ENCODE measurements at regions not wholly inside any gene's neighbourhood (a gene's known extent, or its start where the extent isn't known, plus 50 kb on each side); places are given as distances from the start of the nearest gene placed in this dataset.

DNA sequence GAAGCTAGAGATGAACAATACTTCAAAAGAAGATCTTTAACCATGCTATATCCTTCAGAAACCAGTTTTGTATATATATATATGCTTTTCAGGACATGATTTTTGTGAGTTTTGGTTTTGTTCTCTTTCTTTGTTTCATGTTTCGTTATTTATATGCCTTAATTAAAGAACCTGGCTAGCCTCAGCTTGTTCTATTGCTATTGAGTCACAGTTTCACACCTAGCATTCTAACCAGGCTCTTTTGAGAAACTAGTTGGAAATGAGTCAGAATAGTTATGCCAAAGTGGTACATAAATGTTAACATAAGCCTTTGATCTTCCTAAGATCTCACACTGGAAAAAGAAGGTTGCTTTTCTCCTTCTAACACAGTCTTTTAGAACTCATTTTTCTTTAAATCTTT is 1925.2 kb downstream of the OLFM4 start:
- Histone ChIP-seq H2BK5ac (ENCODE audit: low read depth, low read length, poor library complexity) (no peak overlapping the region), H3K9me3 (ENCODE audit: insufficient read depth, low read depth, low read length) (no peaks in the 10 kb centered on the region), H2AK5ac (ENCODE audit: low read length) (no peak overlapping the region), H3K4me3 (ENCODE audit: low read depth, low read length) (no peak overlapping the region), H2BK120ac (ENCODE audit: insufficient read depth, low read length, poor library complexity) (no peak overlapping the region), H2BK12ac (ENCODE audit: low read length) (no peak overlapping the region), H2AFZ (ENCODE audit: insufficient read depth, low read length, poor library complexity) (no peak overlapping the region), H4K8ac (ENCODE audit: low read depth, low read length) (no peak overlapping the region), H3K27me3 (ENCODE audit: insufficient read depth, low read length) (no peaks in the 10 kb centered on the region), H3K14ac (ENCODE audit: low read length) (no peak overlapping the region), H3K36me3 (ENCODE audit: control insufficient read depth in 1 of 2, insufficient read depth in 2 of 2, low read length in 2 of 2) (no peaks in the 10 kb centered on the region), H4K91ac (ENCODE audit: low read depth, low read length) (no peak overlapping the region), H4K12ac (ENCODE audit: low read depth, low read length) (no peak overlapping the region), H3K18ac (ENCODE audit: low read length) (no peak overlapping the region), H3K79me2 (ENCODE audit: control insufficient read depth, insufficient read depth, low read length, poor library complexity) (no peaks in the 10 kb centered on the region), H3K9ac (ENCODE audit: low read length) (no peak overlapping the region), H3K4me1 (ENCODE audit: control insufficient read depth in 1 of 2, insufficient read depth in 2 of 2, low read length in 2 of 2) (no peaks in the 10 kb centered on the region), H3K4me2 (ENCODE audit: low read length) (no peak overlapping the region), H3K4ac (ENCODE audit: low read depth, low read length) (no peak overlapping the region), H3K79me1 (ENCODE audit: low read length) (no peaks in the 10 kb centered on the region), H3K27ac (ENCODE audit: low read depth, low read length) (no peak overlapping the region), H3K23ac (ENCODE audit: low read length) (no peak overlapping the region)
- no CpG with 5 or more reads among the region's 1 CpG for WGBS (ENCODE audit: extremely low coverage, insufficient coverage, insufficient read length)
- no peak for DNase-seq

GRCh38 chr13:54958781-54959180 is 1930.2 kb downstream of the OLFM4 start:
- Histone ChIP-seq H4K91ac (ENCODE audit: low read depth, low read length) (no peak overlapping the region), H2BK12ac (ENCODE audit: low read length) (no peak overlapping the region), H3K27ac (ENCODE audit: low read depth, low read length) (no peak overlapping the region), H4K8ac (ENCODE audit: low read depth, low read length) (no peak overlapping the region), H2AK5ac (ENCODE audit: low read length) (no peak overlapping the region), H4K12ac (ENCODE audit: low read depth, low read length) (no peak overlapping the region), H3K79me2 (ENCODE audit: control insufficient read depth, insufficient read depth, low read length, poor library complexity) (no peaks in the 10 kb centered on the region), H3K4ac (ENCODE audit: low read depth, low read length) (no peak overlapping the region), H2BK5ac (ENCODE audit: low read depth, low read length, poor library complexity) (no peak overlapping the region), H3K79me1 (ENCODE audit: low read length) (no peaks in the 10 kb centered on the region), H3K14ac (ENCODE audit: low read length) (no peak overlapping the region), H3K4me2 (ENCODE audit: low read length) (no peak overlapping the region), H2AFZ (ENCODE audit: insufficient read depth, low read length, poor library complexity) (no peak overlapping the region), H3K18ac (ENCODE audit: low read length) (no peak overlapping the region), H3K4me3 (ENCODE audit: low read depth, low read length) (no peak overlapping the region), H3K27me3 (ENCODE audit: insufficient read depth, low read length) (no peaks in the 10 kb centered on the region), H3K4me1 (ENCODE audit: control insufficient read depth in 1 of 2, insufficient read depth in 2 of 2, low read length in 2 of 2) (no peaks in the 10 kb centered on the region), H3K23ac (ENCODE audit: low read length) (no peak overlapping the region), H2BK120ac (ENCODE audit: insufficient read depth, low read length, poor library complexity) (no peak overlapping the region), H3K36me3 (ENCODE audit: control insufficient read depth in 1 of 2, insufficient read depth in 2 of 2, low read length in 2 of 2) (no peaks in the 10 kb centered on the region), H3K9ac (ENCODE audit: low read length) (no peak overlapping the region), H3K9me3 (ENCODE audit: insufficient read depth, low read depth, low read length) (no peaks in the 10 kb centered on the region)
- WGBS (ENCODE audit: extremely low coverage, insufficient coverage, insufficient read length): no CpG with 5 or more reads among the region's 12 CpGs
- no peak for DNase-seq

DNA sequence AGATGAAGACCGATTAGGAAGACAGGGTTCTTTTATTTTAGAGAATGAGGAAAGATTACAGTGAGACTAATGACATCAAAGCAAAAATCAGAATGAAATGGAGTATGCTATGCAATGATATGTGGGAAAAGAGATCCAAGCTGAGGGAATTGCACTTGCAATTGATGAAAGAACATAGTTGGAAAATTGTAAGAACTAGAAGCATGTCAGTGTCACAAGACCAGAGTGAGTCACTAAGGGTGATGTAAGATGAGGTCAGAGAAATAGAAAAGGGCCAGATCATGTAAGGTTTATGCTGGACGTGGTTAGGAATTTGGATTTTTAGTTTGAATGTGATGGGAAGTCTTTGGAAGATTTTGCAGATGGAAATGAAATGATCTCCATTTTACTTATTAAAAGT is 1937.3 kb downstream of the OLFM4 start:
- H3K18ac ChIP-seq (ENCODE audit: low read length): no peak overlapping the region
- 100% methylated on average over 1 of the region's 2 CpGs for WGBS (ENCODE audit: extremely low coverage, insufficient coverage, insufficient read length)
- no peak overlapping the region for H4K8ac ChIP-seq (ENCODE audit: low read depth, low read length)

DNA sequence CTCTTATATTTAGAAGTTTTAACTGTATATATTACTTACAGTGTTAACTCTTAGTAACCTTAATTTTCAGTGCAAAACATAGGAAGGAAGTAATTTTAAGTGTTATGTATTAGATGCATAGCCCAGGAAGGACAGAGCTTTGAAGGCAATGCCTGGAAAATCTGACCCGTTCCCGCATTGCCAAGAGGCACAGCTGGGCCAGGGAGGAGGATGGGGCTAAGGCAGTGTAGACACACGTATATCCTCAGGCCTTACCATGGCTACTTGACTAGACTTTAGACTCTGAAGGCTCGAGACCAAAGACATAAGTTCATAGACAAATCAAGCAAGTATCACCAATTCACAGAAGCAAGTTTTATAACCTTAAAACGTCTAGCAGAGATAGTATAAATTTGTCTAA is 1944.2 kb downstream of the OLFM4 start:
- no CpG with 5 or more reads among the region's 5 CpGs for WGBS (ENCODE audit: extremely low coverage, insufficient coverage, insufficient read length)

More for the DNA sequence above, 1937.3 kb downstream of the OLFM4 start:
- Histone ChIP-seq H2BK120ac (ENCODE audit: insufficient read depth, low read length, poor library complexity) (no peak overlapping the region), H3K27me3 (ENCODE audit: insufficient read depth, low read length) (no peaks in the 10 kb centered on the region), H3K79me2 (ENCODE audit: control insufficient read depth, insufficient read depth, low read length, poor library complexity) (no peaks in the 10 kb centered on the region), H3K9ac (ENCODE audit: low read length) (no peak overlapping the region), H3K36me3 (ENCODE audit: control insufficient read depth in 1 of 2, insufficient read depth in 2 of 2, low read length in 2 of 2) (no peaks in the 10 kb centered on the region), H2AK5ac (ENCODE audit: low read length) (no peak overlapping the region), H3K14ac (ENCODE audit: low read length) (no peak overlapping the region), H3K4me2 (ENCODE audit: low read length) (no peak overlapping the region), H4K12ac (ENCODE audit: low read depth, low read length) (no peak overlapping the region), H3K4me1 (ENCODE audit: control insufficient read depth in 1 of 2, insufficient read depth in 2 of 2, low read length in 2 of 2) (no peaks in the 10 kb centered on the region), H3K79me1 (ENCODE audit: low read length) (no peaks in the 10 kb centered on the region), H3K4me3 (ENCODE audit: low read depth, low read length) (no peak overlapping the region), H3K9me3 (ENCODE audit: insufficient read depth, low read depth, low read length) (no peaks in the 10 kb centered on the region), H3K23ac (ENCODE audit: low read length) (no peak overlapping the region), H3K4ac (ENCODE audit: low read depth, low read length) (no peak overlapping the region), H2BK12ac (ENCODE audit: low read length) (no peak overlapping the region), H2BK5ac (ENCODE audit: low read depth, low read length, poor library complexity) (no peak overlapping the region), H3K27ac (ENCODE audit: low read depth, low read length) (no peak overlapping the region), H2AFZ (ENCODE audit: insufficient read depth, low read length, poor library complexity) (no peak overlapping the region), H4K91ac (ENCODE audit: low read depth, low read length) (no peak overlapping the region)
- peak; percentile 32 to 85 for DNase-seq

More for the DNA sequence above, 1944.2 kb downstream of the OLFM4 start:
- H4K8ac ChIP-seq (ENCODE audit: low read depth, low read length): no peak overlapping the region
- H3K27ac ChIP-seq (ENCODE audit: low read depth, low read length): no peak overlapping the region
- no peaks in the 10 kb centered on the region for H3K79me1 ChIP-seq (ENCODE audit: low read length)
- no peak overlapping the region for H4K12ac ChIP-seq (ENCODE audit: low read depth, low read length)
- no peak for DNase-seq
- no peak overlapping the region for H2AFZ ChIP-seq (ENCODE audit: insufficient read depth, low read length, poor library complexity)
- no peak overlapping the region for H2BK120ac ChIP-seq (ENCODE audit: insufficient read depth, low read length, poor library complexity)
- no peaks in the 10 kb centered on the region for H3K36me3 ChIP-seq (ENCODE audit: control insufficient read depth in 1 of 2, insufficient read depth in 2 of 2, low read length in 2 of 2)
- no peak overlapping the region for H2BK5ac ChIP-seq (ENCODE audit: low read depth, low read length, poor library complexity)
- no peak overlapping the region for H3K23ac ChIP-seq (ENCODE audit: low read length)
- H3K79me2 ChIP-seq (ENCODE audit: control insufficient read depth, insufficient read depth, low read length, poor library complexity): no peaks in the 10 kb centered on the region
- no peak overlapping the region for H3K4me3 ChIP-seq (ENCODE audit: low read depth, low read length)
- H3K9ac ChIP-seq (ENCODE audit: low read length): no peak overlapping the region
- no peak overlapping the region for H3K4me2 ChIP-seq (ENCODE audit: low read length)
- no peaks in the 10 kb centered on the region for H3K27me3 ChIP-seq (ENCODE audit: insufficient read depth, low read length)
- H3K18ac ChIP-seq (ENCODE audit: low read length): no peak overlapping the region
- no peaks in the 10 kb centered on the region for H3K4me1 ChIP-seq (ENCODE audit: control insufficient read depth in 1 of 2, insufficient read depth in 2 of 2, low read length in 2 of 2)
- no peak overlapping the region for H3K14ac ChIP-seq (ENCODE audit: low read length)
- no peak overlapping the region for H2AK5ac ChIP-seq (ENCODE audit: low read length)
- H3K9me3 ChIP-seq (ENCODE audit: insufficient read depth, low read depth, low read length): no peaks in the 10 kb centered on the region
- H3K4ac ChIP-seq (ENCODE audit: low read depth, low read length): no peak overlapping the region
- no peak overlapping the region for H4K91ac ChIP-seq (ENCODE audit: low read depth, low read length)
- no peak overlapping the region for H2BK12ac ChIP-seq (ENCODE audit: low read length)
